Muscle of leg (tissue), 3 donors: ENCODE measurements at regions not wholly inside any gene's neighbourhood (a gene's known extent, or its start where the extent isn't known, plus 50 kb on each side); places are given as distances from the start of the nearest gene placed in this dataset.

Source experiments
- DNase-seq: peaks from one replicate; pipeline ENCODE4 v3.0.0; 2013
- H3K27ac ChIP-seq: one replicate; pipeline ENCODE4 v1.5.1; 2013; ENCODE audit warnings: mild to moderate bottlenecking, low read length, control low read depth
- H3K27me3 ChIP-seq: one replicate; pipeline ENCODE4 v1.6.1; 2013; ENCODE audit warnings: low read length; ENCODE audit not compliant: control insufficient read depth, insufficient read depth
- H3K36me3 ChIP-seq: one replicate; pipeline ENCODE4 v1.6.1; 2013; ENCODE audit warnings: low read length; ENCODE audit not compliant: control insufficient read depth, insufficient read depth
- H3K4me1 ChIP-seq: one replicate; pipeline ENCODE4 v1.6.1; 2013; ENCODE audit warnings: low read length; ENCODE audit not compliant: control insufficient read depth, insufficient read depth
- H3K4me3 ChIP-seq: one replicate; pipeline ENCODE4 v1.5.1; 2013; ENCODE audit warnings: low read length, control low read depth
- H3K9me3 ChIP-seq: replicated peaks from 2 replicates; pipeline ENCODE4 v1.6.1; 2013; ENCODE audit warnings: low read depth, low read length; ENCODE audit not compliant: control insufficient read depth
- WGBS: methylation state at CpG from one replicate; pipeline ENCODE4 v1.1.5; 2013; ENCODE audit warnings: missing lambda C conversion rate; ENCODE audit not compliant: insufficient coverage; 5-methylcytosine and 5-hydroxymethylcytosine counted together

DNA sequence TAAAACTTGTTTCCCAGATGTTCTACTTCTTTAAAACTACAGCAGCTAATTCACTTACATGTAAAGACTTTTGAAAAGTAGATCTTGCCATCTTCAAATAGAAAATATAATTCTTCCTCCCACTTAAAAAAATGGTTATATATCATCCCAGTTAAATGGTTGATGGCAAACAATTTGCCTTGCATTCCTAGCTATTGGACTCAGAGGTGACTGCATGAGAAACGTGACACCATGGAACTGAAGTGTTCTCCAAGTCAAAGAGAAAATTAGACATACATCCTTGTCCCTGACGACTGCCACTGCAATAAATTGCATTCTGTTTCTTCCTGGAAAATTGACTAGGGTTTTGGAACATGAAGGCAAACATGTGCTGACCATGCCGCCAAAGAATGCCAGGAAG, 95.0 kb upstream of the POM121L12 start:
- Histone ChIP-seq H3K36me3 (no peaks in the 10 kb centered on the region), H3K9me3 (no peaks in the 10 kb centered on the region), H3K4me3 (no peak overlapping the region), H3K4me1 (peaks cover 7% of the 10 kb centered on the region), H3K27ac (no peak overlapping the region), H3K27me3 (no peaks in the 10 kb centered on the region)
- 29% methylated on average over 3 of the region's 3 CpGs for WGBS
- DNase-seq = peak; percentile 79

DNA sequence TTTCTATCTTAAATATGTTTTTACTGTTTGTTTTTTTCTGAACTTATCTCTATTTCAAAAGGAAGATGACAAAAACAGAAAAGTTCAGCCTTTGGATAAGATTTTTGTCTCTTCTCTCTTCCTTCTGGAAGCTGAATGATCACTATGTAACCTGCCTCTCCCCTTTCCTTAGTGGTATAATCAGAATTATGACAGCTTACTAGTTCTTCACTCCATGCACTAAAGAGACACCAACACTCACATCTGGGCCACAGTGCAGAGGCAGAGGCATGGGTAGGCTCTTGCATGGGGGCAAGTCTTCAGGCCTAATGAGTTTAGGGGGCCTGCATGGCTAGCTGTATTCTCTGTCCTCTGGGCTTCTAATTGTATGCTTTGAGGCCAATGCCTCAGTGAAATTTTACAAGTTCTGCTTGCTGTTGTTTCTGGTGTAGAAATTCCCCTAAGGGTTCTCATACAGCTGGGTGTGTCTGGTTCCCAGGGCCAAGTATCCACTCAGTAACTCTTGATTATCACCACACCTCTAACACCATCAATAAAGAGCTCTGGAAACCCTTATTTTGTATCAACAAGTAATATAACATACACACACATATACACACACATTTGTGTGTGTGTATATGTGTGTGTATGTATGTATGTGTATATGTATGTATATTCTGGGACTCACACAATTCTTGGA, 96.8 kb upstream of the POM121L12 start:
- Histone ChIP-seq H3K27ac (no peak overlapping the region), H3K4me3 (no peak overlapping the region), H3K4me1 (peaks cover 7% of the 10 kb centered on the region), H3K36me3 (no peaks in the 10 kb centered on the region), H3K9me3 (no peaks in the 10 kb centered on the region), H3K27me3 (no peaks in the 10 kb centered on the region)
- DNase-seq = no peak

DNA sequence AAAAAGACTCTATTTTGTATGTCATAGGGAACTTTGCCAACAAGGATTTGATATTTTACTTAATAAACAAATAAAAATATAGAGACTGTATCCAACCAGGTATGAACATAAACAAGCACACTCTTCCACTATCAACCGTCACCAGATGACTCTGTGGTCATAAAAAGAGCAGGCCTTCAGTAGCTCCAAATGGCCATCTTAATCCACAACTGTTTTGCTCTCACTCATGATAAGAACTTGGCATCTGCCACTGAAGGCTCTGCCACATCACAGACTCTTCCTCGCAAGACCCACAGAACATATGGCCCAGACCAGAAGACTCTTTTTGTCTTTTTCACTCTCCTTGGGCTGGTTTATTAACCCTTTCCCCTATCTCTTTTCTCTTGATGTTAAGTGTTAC, 98.7 kb upstream of the POM121L12 start:
- Histone ChIP-seq H3K36me3 (no peaks in the 10 kb centered on the region), H3K4me1 (peaks cover 7% of the 10 kb centered on the region), H3K27me3 (no peaks in the 10 kb centered on the region), H3K9me3 (no peaks in the 10 kb centered on the region), H3K4me3 (no peak overlapping the region), H3K27ac (no peak overlapping the region)
- no peak for DNase-seq
- WGBS = 50% methylated on average over 1 of the region's 2 CpGs

DNA sequence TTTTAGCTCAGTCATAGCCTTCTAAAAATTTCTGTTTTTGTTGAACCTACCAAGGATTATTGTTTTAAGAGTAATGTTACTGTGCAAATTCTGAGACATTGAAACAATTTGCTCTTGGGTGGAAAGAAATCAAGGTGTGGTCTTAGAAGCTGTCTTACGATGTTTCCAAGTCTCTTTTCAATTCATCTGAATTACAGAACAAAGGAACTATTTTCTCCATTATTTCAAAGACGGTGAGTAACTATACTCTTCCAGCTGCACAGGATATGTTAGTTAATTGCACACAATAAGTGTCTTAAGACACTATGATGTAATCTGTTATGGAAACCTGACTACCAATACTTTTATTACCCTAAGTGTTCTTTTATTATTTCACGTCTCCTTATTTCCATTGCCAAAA, 106.8 kb upstream of the POM121L12 start:
- no peak overlapping the region for H3K27ac ChIP-seq
- no peaks in the 10 kb centered on the region for H3K27me3 ChIP-seq
- no peak overlapping the region for H3K4me3 ChIP-seq
- no peaks in the 10 kb centered on the region for H3K36me3 ChIP-seq
- no peaks in the 10 kb centered on the region for H3K9me3 ChIP-seq
- H3K4me1 ChIP-seq = no peaks in the 10 kb centered on the region
- no peak for DNase-seq
- no CpG with 5 or more reads among the region's 3 CpGs for WGBS

DNA sequence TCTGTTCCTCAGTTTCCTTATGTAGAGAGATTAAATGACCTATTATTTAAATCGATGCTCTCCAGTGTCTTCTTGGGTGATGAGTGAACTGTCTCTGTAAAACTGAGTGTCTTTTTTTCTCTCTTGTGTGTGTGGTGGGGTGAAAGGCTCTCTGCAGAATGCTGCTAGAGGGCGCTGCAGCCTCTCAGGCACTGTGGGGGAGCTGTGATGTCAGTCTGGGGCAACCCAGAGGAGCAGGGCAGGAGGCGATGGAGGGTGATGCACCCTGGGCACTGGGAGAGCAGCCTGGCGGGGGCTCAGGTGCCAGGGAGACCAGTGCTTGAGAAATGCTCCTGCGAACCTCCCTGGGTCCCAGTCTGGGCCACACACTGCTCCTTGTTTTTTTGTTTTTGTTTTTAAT, 110.1 kb upstream of the POM121L12 start:
- Histone ChIP-seq H3K27me3 (no peaks in the 10 kb centered on the region), H3K4me1 (no peaks in the 10 kb centered on the region), H3K36me3 (no peaks in the 10 kb centered on the region), H3K27ac (no peak overlapping the region), H3K4me3 (no peak overlapping the region), H3K9me3 (no peaks in the 10 kb centered on the region)
- 93% methylated on average over 3 of the region's 5 CpGs for WGBS
- no peak for DNase-seq

DNA sequence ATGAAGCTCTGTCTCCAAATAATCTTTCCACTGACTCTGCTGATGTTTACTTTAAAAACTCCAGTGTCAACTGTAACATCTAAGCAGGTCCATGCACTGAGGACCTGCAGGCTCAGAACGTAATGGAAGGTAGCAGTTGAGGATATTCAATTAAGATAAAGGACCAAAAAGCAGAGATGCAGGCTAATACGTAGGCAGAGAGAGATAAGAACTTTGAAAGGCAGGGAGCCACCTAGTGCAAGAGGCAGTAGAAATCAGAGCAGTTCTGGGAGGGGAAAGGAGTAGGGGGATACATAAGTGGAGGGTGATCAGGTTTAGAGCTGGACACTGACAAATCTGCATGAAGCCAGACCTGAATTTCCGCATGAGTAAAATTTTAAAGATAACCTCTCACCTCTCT, 114.5 kb upstream of the POM121L12 start:
- WGBS = 65% methylated on average over 3 of the region's 3 CpGs
- Histone ChIP-seq H3K4me1 (no peaks in the 10 kb centered on the region), H3K4me3 (no peak overlapping the region)

DNA sequence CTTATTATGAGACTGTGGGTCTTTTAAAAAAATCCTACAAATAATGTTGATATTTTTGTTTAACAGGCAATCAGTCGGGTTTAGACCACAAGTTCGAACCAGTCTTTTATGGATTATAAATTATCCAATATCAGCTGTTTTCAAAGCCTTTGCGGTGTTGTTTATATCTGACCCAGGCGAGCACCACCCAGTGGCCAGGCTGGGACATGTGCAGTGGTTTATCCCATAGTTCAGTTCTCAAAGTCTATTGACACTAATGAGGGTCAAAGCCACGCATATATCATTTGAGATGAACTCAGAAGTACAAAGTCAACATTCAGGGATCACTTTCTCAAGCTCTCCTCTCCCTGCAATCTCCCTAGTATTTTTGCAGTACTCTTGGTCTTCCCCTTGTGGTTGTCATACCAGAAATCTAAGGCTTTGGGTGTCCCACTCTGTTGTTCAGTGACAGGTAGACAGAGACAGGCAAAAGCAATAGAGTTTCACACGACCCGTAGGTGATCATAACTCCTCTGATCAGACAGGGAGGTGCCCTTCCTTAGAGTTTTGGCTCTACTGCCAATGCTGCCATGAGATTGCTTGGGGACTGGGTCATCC, 117.4 kb upstream of the POM121L12 start:
- Histone ChIP-seq H3K9me3 (no peaks in the 10 kb centered on the region), H3K27ac (no peak overlapping the region), H3K4me1 (no peaks in the 10 kb centered on the region), H3K36me3 (no peaks in the 10 kb centered on the region), H3K4me3 (no peak overlapping the region), H3K27me3 (no peaks in the 10 kb centered on the region)
- 80% methylated on average over 2 of the region's 7 CpGs for WGBS
- no peak for DNase-seq

More for the DNA sequence above, 114.5 kb upstream of the POM121L12 start:
- H3K36me3 ChIP-seq = no peaks in the 10 kb centered on the region
- no peaks in the 10 kb centered on the region for H3K27me3 ChIP-seq
- DNase-seq = no peak
- no peaks in the 10 kb centered on the region for H3K9me3 ChIP-seq
- H3K27ac ChIP-seq = no peak overlapping the region

DNA sequence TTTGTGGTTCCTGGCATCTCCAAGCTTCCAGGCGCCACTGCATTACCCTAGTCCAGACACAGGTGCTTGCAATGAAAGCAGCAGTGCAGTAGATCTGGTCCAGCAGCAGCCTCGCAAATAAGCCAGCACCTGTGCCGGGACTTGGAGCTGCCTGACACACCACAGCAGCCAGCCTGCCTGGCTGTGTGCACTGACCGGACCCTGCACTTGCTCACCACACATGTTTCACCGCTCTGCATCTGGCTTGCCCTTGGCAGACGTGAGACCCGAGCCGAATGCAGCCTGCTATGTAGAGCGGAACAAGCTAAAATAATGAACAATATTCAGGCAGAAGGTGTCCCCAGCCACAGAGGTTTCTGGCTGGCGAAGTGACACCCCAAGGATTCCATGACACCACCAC, 123.6 kb upstream of the POM121L12 start:
- 82% methylated on average over 4 of the region's 10 CpGs for WGBS
- H3K4me1 ChIP-seq = no peaks in the 10 kb centered on the region
- DNase-seq = no peak
- H3K27ac ChIP-seq = no peak overlapping the region
- no peaks in the 10 kb centered on the region for H3K36me3 ChIP-seq
- H3K9me3 ChIP-seq = peaks cover 8% of the 10 kb centered on the region
- H3K4me3 ChIP-seq = no peak overlapping the region
- no peaks in the 10 kb centered on the region for H3K27me3 ChIP-seq

DNA sequence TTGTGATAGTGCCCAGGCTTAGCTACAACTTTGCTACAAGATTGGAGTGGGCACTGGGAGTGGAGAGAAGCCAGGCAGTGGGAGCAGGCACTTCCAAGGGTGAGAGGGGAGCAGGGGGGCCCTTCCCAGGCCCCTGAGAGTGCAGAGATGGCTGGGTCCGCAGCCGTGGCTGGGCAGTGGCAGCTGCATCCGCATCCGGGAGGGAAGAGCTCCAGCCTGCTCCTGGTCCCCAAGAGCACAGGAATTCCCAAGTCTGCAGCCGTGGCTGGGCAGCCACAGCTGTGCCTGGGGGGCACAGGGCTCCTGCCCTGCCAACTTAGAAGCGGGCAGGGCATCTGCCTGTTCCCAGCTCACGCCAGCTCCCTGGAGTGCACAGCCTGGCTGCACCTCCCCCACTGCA, 124.1 kb upstream of the POM121L12 start:
- DNase-seq = no peak
- H3K4me1 ChIP-seq = no peaks in the 10 kb centered on the region
- H3K27ac ChIP-seq = no peak overlapping the region
- no peaks in the 10 kb centered on the region for H3K36me3 ChIP-seq
- H3K4me3 ChIP-seq = no peak overlapping the region
- H3K9me3 ChIP-seq = peaks cover 8% of the 10 kb centered on the region
- WGBS = 88% methylated on average over 7 of the region's 7 CpGs
- H3K27me3 ChIP-seq = no peaks in the 10 kb centered on the region

DNA sequence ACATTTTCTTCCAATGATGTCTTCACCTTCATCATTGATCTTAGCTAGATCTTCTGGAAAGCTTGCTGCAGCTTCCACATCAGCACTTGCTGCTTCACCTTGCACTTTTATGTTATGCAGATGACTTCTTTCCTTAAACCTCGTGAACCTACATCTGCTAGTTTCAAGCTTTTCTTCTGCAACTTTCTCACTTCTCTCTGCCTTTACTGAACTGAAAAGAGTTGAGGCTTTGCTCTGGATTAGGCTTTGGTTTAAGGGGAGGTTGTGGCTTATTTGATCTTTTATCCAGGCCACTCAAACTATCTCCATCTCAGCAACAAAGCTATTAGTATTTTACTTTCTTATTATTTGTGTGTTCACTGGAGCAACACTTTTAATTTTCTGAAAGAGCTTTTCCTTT, 125.5 kb upstream of the POM121L12 start:
- Histone ChIP-seq H3K27me3 (no peaks in the 10 kb centered on the region), H3K27ac (no peak overlapping the region), H3K9me3 (peaks cover 8% of the 10 kb centered on the region), H3K4me1 (no peaks in the 10 kb centered on the region), H3K4me3 (no peak overlapping the region), H3K36me3 (no peaks in the 10 kb centered on the region)
- DNase-seq = no peak
- WGBS = no CpG with 5 or more reads among the region's 1 CpG

DNA sequence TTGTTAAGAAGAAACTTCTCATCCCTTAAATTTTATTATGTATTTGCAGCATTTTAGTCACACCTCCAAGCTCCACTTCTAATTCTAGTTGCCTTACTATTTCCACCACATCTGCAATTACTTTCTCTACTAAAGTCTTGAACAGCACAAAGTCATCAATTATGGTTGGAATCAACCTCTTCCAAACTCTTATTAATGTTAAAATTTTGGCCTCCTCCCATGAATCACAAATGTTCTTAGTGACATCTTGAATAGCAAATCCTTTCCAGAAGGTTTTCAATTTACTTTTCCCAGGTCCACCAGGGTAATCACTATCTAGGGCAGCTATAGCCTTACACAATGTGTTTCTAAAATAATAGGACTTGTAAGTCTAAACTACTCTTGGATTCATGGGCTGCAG, 126.3 kb upstream of the POM121L12 start:
- H3K27ac ChIP-seq = no peak overlapping the region
- H3K27me3 ChIP-seq = no peaks in the 10 kb centered on the region
- no peaks in the 10 kb centered on the region for H3K4me1 ChIP-seq
- H3K9me3 ChIP-seq = peaks cover 8% of the 10 kb centered on the region
- no peak overlapping the region for H3K4me3 ChIP-seq
- H3K36me3 ChIP-seq = no peaks in the 10 kb centered on the region
- DNase-seq = peak; percentile 82
